ENCODE measurements at regions not wholly inside any gene's neighbourhood (a gene's known extent, or its start where the extent isn't known, plus 50 kb on each side); places are given as distances from the start of the nearest gene placed in this dataset.

DNA sequence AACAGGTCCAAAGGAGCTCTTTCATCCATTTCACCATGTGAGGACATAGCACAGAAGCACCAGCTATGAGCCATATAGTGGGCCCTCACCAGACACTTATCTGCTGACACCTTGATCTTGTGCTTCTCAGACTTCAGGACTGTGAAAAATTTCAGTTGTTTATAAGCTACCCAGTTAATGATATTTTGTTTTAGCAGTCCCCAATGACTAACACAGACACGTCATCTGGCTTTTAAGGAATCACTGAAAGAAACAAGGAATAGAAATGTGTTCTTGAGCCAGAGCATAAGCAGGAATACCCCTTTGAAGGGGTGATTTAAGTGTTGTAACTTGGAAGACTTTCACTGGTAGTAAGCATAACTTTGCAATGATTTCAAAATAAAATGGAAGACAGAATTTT is 214.7 kb upstream of the PTCHD4 start:
- in situ Hi-C loops (cut with MboI; ENCODE audit: low pct_ligation_motif_present in 1 of 4, low pct_unique_long_range_greater_than_20kb in 1 of 4, low sequenced_read_pairs in 3 of 4): no loop called here
- Histone ChIP-seq H3K36me3 (no peaks in the 10 kb centered on the region), H3K9me3 (no peaks in the 10 kb centered on the region), H3K27me3 (no peaks in the 10 kb centered on the region), H3K4me1 (no peaks in the 10 kb centered on the region), H3K4me3 (no peak overlapping the region), H3K27ac (no peak overlapping the region)
- intact Hi-C loops (cut with DNase I; ENCODE audit: low total_unique reads): no loop called here
- TF ChIP-seq EP300 (IDR thresholded peaks at IDR 0.05; ENCODE audit: low read depth): no peak
- TF ChIP-seq, protein P1, sequence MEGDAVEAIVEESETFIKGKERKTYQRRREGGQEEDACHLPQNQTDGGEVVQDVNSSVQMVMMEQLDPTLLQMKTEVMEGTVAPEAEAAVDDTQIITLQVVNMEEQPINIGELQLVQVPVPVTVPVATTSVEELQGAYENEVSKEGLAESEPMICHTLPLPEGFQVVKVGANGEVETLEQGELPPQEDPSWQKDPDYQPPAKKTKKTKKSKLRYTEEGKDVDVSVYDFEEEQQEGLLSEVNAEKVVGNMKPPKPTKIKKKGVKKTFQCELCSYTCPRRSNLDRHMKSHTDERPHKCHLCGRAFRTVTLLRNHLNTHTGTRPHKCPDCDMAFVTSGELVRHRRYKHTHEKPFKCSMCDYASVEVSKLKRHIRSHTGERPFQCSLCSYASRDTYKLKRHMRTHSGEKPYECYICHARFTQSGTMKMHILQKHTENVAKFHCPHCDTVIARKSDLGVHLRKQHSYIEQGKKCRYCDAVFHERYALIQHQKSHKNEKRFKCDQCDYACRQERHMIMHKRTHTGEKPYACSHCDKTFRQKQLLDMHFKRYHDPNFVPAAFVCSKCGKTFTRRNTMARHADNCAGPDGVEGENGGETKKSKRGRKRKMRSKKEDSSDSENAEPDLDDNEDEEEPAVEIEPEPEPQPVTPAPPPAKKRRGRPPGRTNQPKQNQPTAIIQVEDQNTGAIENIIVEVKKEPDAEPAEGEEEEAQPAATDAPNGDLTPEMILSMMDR (IDR thresholded peaks at IDR 0.05): no peak
- TF ChIP-seq POLR2AphosphoS5 (IDR thresholded peaks at IDR 0.05): no peak
- no peak for TF ChIP-seq POLR2A (IDR thresholded peaks at IDR 0.05)
- 42 to 62% methylated on average over 1 of the region's 1 CpG for WGBS, 2 donors (ENCODE audit: low coverage in 1 of 2)
- no peak for DNase-seq

DNA sequence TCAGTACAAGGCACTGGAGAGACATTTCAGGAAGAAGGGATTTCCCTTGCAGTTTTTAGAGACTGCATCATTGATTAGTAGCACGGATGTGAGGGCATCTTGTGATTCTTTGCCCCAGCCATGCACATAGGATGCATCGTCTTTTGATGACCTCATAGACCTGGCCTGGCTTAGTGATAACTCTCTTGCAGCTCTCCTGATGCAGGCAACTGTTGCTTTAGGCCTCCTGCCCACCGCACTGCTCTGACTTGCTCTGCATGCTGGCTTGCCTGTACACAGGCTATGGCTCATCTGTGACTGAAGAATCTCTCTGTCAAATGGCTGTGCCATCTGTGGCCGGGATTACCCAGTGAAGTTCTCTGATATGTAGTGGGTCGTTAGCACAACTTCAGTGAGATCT is 207.7 kb upstream of the PTCHD4 start:
- 85% methylated on average over 5 of the region's 5 CpGs; no CpG with 5 or more reads in 1 of the 2 donors for WGBS, 2 donors (ENCODE audit: low coverage in 1 of 2)
- Histone ChIP-seq H3K4me3 (no peak overlapping the region), H3K27me3 (no peaks in the 10 kb centered on the region), H3K9me3 (no peaks in the 10 kb centered on the region), H3K27ac (no peak overlapping the region), H3K36me3 (no peaks in the 10 kb centered on the region), H3K4me1 (no peaks in the 10 kb centered on the region)
- DNase-seq: no peak
- in situ Hi-C loops (cut with MboI; ENCODE audit: low pct_ligation_motif_present in 1 of 4, low pct_unique_long_range_greater_than_20kb in 1 of 4, low sequenced_read_pairs in 3 of 4): no loop called here
- TF ChIP-seq EP300 (IDR thresholded peaks at IDR 0.05; ENCODE audit: low read depth): no peak
- no peak for TF ChIP-seq POLR2A (IDR thresholded peaks at IDR 0.05)
- TF ChIP-seq, protein P1 (IDR thresholded peaks at IDR 0.05): no peak
- no peak for TF ChIP-seq POLR2AphosphoS5 (IDR thresholded peaks at IDR 0.05)
- intact Hi-C loops (cut with DNase I; ENCODE audit: low total_unique reads): no loop called here

DNA sequence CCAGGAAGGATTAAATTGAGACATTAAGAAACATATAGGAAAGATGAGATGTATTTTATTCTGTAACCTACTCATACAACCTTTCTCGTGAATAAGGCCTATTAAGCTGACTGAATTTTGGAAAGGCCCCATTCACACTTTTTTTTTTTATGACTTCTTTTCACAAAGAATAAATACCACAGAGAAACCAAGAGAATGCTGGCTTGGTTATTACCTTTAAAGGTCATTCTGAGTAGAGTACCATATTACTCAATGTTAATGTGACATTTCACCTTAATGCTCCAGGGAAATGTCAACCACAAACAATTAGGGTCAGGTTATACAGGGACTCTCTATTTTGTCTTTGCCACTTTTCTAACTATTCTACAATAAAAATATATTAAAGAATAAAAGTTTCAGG is 204.9 kb upstream of the PTCHD4 start:
- H3K27me3 ChIP-seq: no peaks in the 10 kb centered on the region
- no peak for DNase-seq
- TF ChIP-seq EP300 (IDR thresholded peaks at IDR 0.05; ENCODE audit: low read depth): no peak
- TF ChIP-seq POLR2AphosphoS5 (IDR thresholded peaks at IDR 0.05): no peak
- TF ChIP-seq, protein P1 (IDR thresholded peaks at IDR 0.05): no peak
- no peak for TF ChIP-seq POLR2A (IDR thresholded peaks at IDR 0.05)
- H3K9me3 ChIP-seq: no peaks in the 10 kb centered on the region
- in situ Hi-C loops (cut with MboI; ENCODE audit: low pct_ligation_motif_present in 1 of 4, low pct_unique_long_range_greater_than_20kb in 1 of 4, low sequenced_read_pairs in 3 of 4): no loop called here
- intact Hi-C loops (cut with DNase I; ENCODE audit: low total_unique reads): no loop called here
- no peaks in the 10 kb centered on the region for H3K36me3 ChIP-seq
- no peak overlapping the region for H3K4me3 ChIP-seq
- no peaks in the 10 kb centered on the region for H3K4me1 ChIP-seq
- 66 to 75% methylated on average over 1 of the region's 1 CpG for WGBS, 2 donors (ENCODE audit: low coverage in 1 of 2)
- H3K27ac ChIP-seq: no peak overlapping the region

DNA sequence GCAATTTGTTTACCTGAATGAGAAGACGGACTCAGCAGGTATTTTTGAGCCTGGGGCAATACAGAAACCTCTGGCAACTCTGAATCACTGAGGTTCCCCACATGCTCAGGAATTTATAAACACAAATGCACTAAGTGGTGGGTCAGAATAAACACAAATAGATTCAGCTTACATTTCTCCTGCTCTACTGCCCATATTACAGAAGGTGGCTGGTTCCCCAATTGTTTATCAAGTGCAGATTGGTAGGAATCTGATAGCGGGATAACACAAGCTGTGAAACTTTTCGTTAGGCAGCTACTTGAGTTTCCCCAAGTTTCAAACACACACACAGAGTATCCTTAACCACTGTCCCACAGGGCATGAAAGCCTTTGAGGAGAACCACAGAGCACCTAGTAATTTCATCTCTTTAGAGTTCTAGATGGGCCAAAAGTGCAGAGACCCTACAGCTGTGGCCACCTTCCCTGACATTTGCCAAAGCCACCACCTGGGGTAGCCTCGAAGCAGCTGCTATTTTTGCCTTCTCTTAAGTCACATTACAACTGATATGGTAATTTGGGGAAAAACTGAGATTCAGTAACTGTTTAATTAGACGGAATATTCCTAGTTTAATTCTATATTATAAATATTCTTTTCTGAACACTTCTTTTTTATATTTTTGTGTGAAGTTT is 204.2 kb upstream of the PTCHD4 start:
- WGBS, 2 donors (ENCODE audit: low coverage in 1 of 2): 62 to 85% methylated on average over 3 to 5 of the region's 5 CpGs
- H3K9me3 ChIP-seq: no peaks in the 10 kb centered on the region
- H3K27me3 ChIP-seq: no peaks in the 10 kb centered on the region
- TF ChIP-seq POLR2AphosphoS5 (IDR thresholded peaks at IDR 0.05) (no peak), EP300 (IDR thresholded peaks at IDR 0.05; ENCODE audit: low read depth) (no peak), POLR2A (IDR thresholded peaks at IDR 0.05) (no peak)
- TF ChIP-seq, protein P1 (IDR thresholded peaks at IDR 0.05): no peak
- no peaks in the 10 kb centered on the region for H3K4me1 ChIP-seq
- intact Hi-C loops (cut with DNase I; ENCODE audit: low total_unique reads): no loop called here
- H3K27ac ChIP-seq: no peak overlapping the region
- in situ Hi-C loops (cut with MboI; ENCODE audit: low pct_ligation_motif_present in 1 of 4, low pct_unique_long_range_greater_than_20kb in 1 of 4, low sequenced_read_pairs in 3 of 4): no loop called here
- no peaks in the 10 kb centered on the region for H3K36me3 ChIP-seq
- no peak overlapping the region for H3K4me3 ChIP-seq
- DNase-seq: no peak
